HepG2 (cell line): ENCODE measurements at regions not wholly inside any gene's neighbourhood (a gene's known extent, or its start where the extent isn't known, plus 50 kb on each side); places are given as distances from the start of the nearest gene placed in this dataset.

Experiments
- ATAC-seq: fragments of 200-7000 bp; cut with Tn5 transposase; 3 replicates; pipeline ENCODE4 v1.9.1; 2020; ENCODE audit warnings: mild to moderate bottlenecking, moderate library complexity
- BruUV-seq: library from RNA; stranded (reverse); fragments of 400-500 nt; replicated peaks from 2 replicates; lab custom pipeline; 2021; lab: Mats Ljungman, UMichigan
- CTCF ChIA-PET: fragments of 300-600 bp; formaldehyde crosslinking; extraction: SDS; loops from one replicate; lab custom pipeline; 2021; ENCODE audit warnings: low total read pairs, inconsistent platforms, low intra/inter-chr PET ratio; lab: Yijun Ruan, JAX
- POLR2A ChIA-PET: fragments of 350-600 bp; sonication (Branson Sonifier 250); formaldehyde crosslinking; loops from one replicate; lab custom pipeline; 2020; ENCODE audit warnings: antibody characterized with exemption, inconsistent platforms; lab: Yijun Ruan, JAX
- DNase-seq: peaks from one replicate; pipeline ENCODE4 v3.0.0-alpha.2; 2015; ENCODE audit warnings: low spot score
- FAIRE-seq: peaks from 3 replicates; lab custom pipeline; 2011; peaks lifted over from hg19 to GRCh38; lab: Jason Lieb, UNC
- H2AFZ ChIP-seq: one replicate; pipeline ENCODE4 v1.6.1; 2011; ENCODE audit warnings: low read length, inconsistent platforms
- H3K27ac ChIP-seq: fragments of 300-600 bp; 3 replicates; pipeline ENCODE4 v1.8.0; 2011; ENCODE audit warnings: mixed run types, mild to moderate bottlenecking, mixed read lengths, low read length, inconsistent platforms; ENCODE audit not compliant: insufficient read depth; ENCODE audit errors: extremely low read length
- H3K27me3 ChIP-seq, 2 experiments: fragments of 200-600 bp in 1 of 2; 2 replicates in 1 of 2; 3 replicates in 1 of 2; pipeline versions ENCODE4 v1.6.0 to v1.8.0; 2011; ENCODE audit warnings: low read length in 2 of 2, mild to moderate bottlenecking in 2 of 2, moderate library complexity in 2 of 2, inconsistent platforms in 1 of 2; ENCODE audit not compliant: insufficient read depth in 2 of 2, control insufficient read depth in 1 of 2
- H3K36me3 ChIP-seq, 2 experiments: fragments of 200-600 bp in 1 of 2; replicated peaks in 1 of 2; 2 replicates in 1 of 2; 3 replicates in 1 of 2; pipeline versions ENCODE4 v1.5.1 to v1.8.0; 2011; ENCODE audit warnings: low read length in 2 of 2, inconsistent platforms in 1 of 2; ENCODE audit not compliant: insufficient read depth in 2 of 2, control insufficient read depth in 1 of 2
- H3K4me1 ChIP-seq: 2 replicates; pipeline ENCODE4 v1.5.1; 2012; ENCODE audit warnings: low read length, inconsistent platforms; ENCODE audit not compliant: insufficient read depth
- H3K4me2 ChIP-seq: 2 replicates; pipeline ENCODE4 v1.6.0; 2011; ENCODE audit warnings: low read depth, low read length, inconsistent platforms
- H3K4me3 ChIP-seq, 3 experiments: fragments of 200-600 bp in 1 of 3; sonication (generic), shearing (Covaris generic) in 1 of 3; replicated peaks in 1 of 3; 2 replicates each; pipeline ENCODE4 v1.5.1; 2011 to 2016; ENCODE audit warnings: low read length in 3 of 3, inconsistent platforms in 2 of 3, low read depth in 2 of 3, mild to moderate bottlenecking in 2 of 3, control low read depth in 1 of 3, mixed read lengths in 1 of 3; ENCODE audit not compliant: insufficient read depth in 1 of 3
- H3K79me2 ChIP-seq: one replicate; pipeline ENCODE4 v1.6.1; 2011; ENCODE audit warnings: low read length, inconsistent platforms; ENCODE audit not compliant: insufficient read depth
- H3K9ac ChIP-seq: 2 replicates; pipeline ENCODE4 v1.6.0; 2011; ENCODE audit warnings: mild to moderate bottlenecking, low read depth, low read length, inconsistent platforms; ENCODE audit not compliant: insufficient read depth
- H3K9me3 ChIP-seq: 2 replicates; pipeline ENCODE4 v1.5.1; 2012; ENCODE audit warnings: mild to moderate bottlenecking, low read length
- H4K20me1 ChIP-seq: 2 replicates; pipeline ENCODE4 v1.6.0; 2011; ENCODE audit warnings: inconsistent platforms, mild to moderate bottlenecking, low read length, moderate library complexity; ENCODE audit not compliant: insufficient read depth
- HMGXB4 ChIP-seq, 2 experiments: sonication (generic) in 1 of 2; formaldehyde crosslinking in 1 of 2; IDR thresholded peaks; 2 replicates each; pipeline versions ENCODE4 v1.4.0 to v1.6.1; 2018 to 2020; ENCODE audit warnings: missing genetic modification reagents in 2 of 2, borderline replicate concordance in 1 of 2, low read depth in 1 of 2, mild to moderate bottlenecking in 1 of 2, missing biosample characterization in 1 of 2
- HNRNPK ChIP-seq: fragments of 200-400 bp; formaldehyde crosslinking; IDR thresholded peaks from 2 replicates; pipeline ENCODE4 v1.6.1; 2018; ENCODE audit warnings: low read length, low read depth, moderate library complexity, mild to moderate bottlenecking; ENCODE audit not compliant: poor library complexity, severe bottlenecking
- KDM4B ChIP-seq: sonication (generic); formaldehyde crosslinking; IDR thresholded peaks from 2 replicates; pipeline ENCODE4 v1.4.0; 2020; ENCODE audit warnings: missing genetic modification reagents
- MAF1 ChIP-seq: sonication (generic); formaldehyde crosslinking; IDR thresholded peaks from 2 replicates; pipeline ENCODE4 v1.5.0; 2020; ENCODE audit warnings: missing genetic modification reagents, borderline replicate concordance
- NKX3-1 ChIP-seq: sonication (generic); formaldehyde crosslinking; IDR thresholded peaks from 2 replicates; pipeline ENCODE4 v1.5.0; 2020; ENCODE audit warnings: missing genetic modification reagents
- PRDM4 ChIP-seq: sonication (generic); formaldehyde crosslinking; IDR thresholded peaks from 2 replicates; pipeline ENCODE4 v1.9.0; 2021; ENCODE audit warnings: missing genetic modification reagents, borderline replicate concordance
- PRPF4 ChIP-seq: fragments of 200-400 bp; formaldehyde crosslinking; IDR thresholded peaks from 2 replicates; pipeline ENCODE4 v1.6.1; 2016; ENCODE audit warnings: low read length, low read depth; ENCODE audit not compliant: poor library complexity, severe bottlenecking
- SNRNP70 ChIP-seq: fragments of 200-400 bp; formaldehyde crosslinking; IDR thresholded peaks from 2 replicates; pipeline ENCODE4 v1.6.1; 2017; ENCODE audit warnings: mild to moderate bottlenecking, low read depth, low read length, moderate library complexity
- SP1 ChIP-seq, 2 experiments: fragments of 450-650 bp in 1 of 2; sonication (generic) in 1 of 2; formaldehyde crosslinking in 1 of 2; IDR thresholded peaks; 2 replicates each; pipeline versions ENCODE4 v1.4.0 to v1.6.1; 2016 to 2020; ENCODE audit warnings: missing genetic modification reagents in 1 of 2
- TAF1 ChIP-seq: sonication (generic); formaldehyde crosslinking; IDR thresholded peaks from 2 replicates; pipeline ENCODE4 v1.4.0; 2020; ENCODE audit warnings: missing genetic modification reagents
- ZFX ChIP-seq: sonication (generic); formaldehyde crosslinking; IDR thresholded peaks from 2 replicates; pipeline ENCODE4 v1.4.0; 2020; ENCODE audit warnings: mild to moderate bottlenecking, low read depth, missing genetic modification reagents, moderate library complexity
- ZNF282 ChIP-seq: fragments of 450-650 bp; IDR thresholded peaks from 2 replicates; pipeline ENCODE4 v1.6.1; 2018; ENCODE audit not compliant: partially characterized antibody
- ZNF292 ChIP-seq: sonication (generic); formaldehyde crosslinking; IDR thresholded peaks from 2 replicates; pipeline ENCODE4 v1.8.1; 2022; ENCODE audit warnings: mild to moderate bottlenecking, low read depth, missing genetic modification reagents, borderline replicate concordance
- ZNF362 ChIP-seq: sonication (generic); formaldehyde crosslinking; IDR thresholded peaks from 2 replicates; pipeline ENCODE4 v1.4.0; 2020; ENCODE audit warnings: missing genetic modification reagents, mild to moderate bottlenecking, borderline replicate concordance
- ZNF746 ChIP-seq: sonication (generic); formaldehyde crosslinking; IDR thresholded peaks from 2 replicates; pipeline ENCODE4 v1.8.0; 2022; ENCODE audit warnings: mild to moderate bottlenecking, missing genetic modification reagents
- WGBS: methylation state at CpG from one replicate; pipeline ENCODE4 v1.1.6; 2017; ENCODE audit warnings: low lambda C conversion rate; 5-methylcytosine and 5-hydroxymethylcytosine counted together
- in situ Hi-C: cut with HindIII; loops from 2 replicates; pipeline ENCODE4 v1.10.0; 2017; ENCODE audit warnings: low pct_unique_long_range_greater_than_20kb; ENCODE audit not compliant: extremely low pct_ligation_motif_present
- intact Hi-C: fragments of 100-400 bp; cut with micrococcal nuclease; formaldehyde crosslinking; loops from one replicate; pipeline ENCODE4 v1.10.0; 2022; ENCODE audit not compliant: unreplicated experiment
- TF ChIP-seq, protein P1 (sequence below): sonication (generic); formaldehyde crosslinking; IDR thresholded peaks from 2 replicates; pipeline ENCODE4 v1.4.0; 2020; ENCODE audit warnings: mild to moderate bottlenecking, missing genetic modification reagents

DNA sequence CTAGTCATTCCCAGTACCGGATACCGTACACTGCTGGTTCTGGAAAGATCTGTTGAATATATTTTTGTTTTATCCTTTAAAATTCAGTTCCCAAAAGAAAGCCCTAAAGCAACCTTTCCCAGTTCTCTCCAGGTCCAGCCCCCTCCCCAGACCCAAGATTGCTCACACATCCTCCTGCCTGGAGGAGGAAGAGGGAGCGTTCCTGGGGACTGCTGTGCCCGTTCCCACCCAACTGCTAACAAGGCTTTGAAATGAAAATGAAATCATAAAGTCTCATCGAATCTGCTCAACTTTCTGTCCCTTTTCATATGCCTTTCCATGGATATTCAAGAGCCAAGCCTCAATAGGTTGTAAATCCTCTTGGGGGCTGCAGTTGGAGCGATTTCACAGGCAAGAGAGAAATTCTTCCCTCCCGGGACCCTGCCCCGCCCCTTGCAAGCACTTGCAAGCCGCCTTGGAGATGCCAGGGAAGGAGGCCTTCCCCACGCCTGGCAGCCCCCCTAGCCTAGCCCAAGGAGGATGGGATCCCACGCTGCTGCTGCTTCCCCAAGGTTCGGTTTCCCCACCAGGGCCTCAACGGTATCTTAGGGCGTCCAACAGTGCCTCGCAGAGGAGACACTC is 113.2 kb upstream of the CACHD1 start:
- H3K4me3 ChIP-seq: no peak overlapping the region
- H3K9ac ChIP-seq: no peak overlapping the region
- DNase-seq: no peak
- H3K4me2 ChIP-seq: no peak overlapping the region
- H4K20me1 ChIP-seq: no peaks in the 10 kb centered on the region
- no peak overlapping the region for H3K27ac ChIP-seq
- H3K27me3 ChIP-seq: no peaks in the 10 kb centered on the region
- H3K79me2 ChIP-seq: no peaks in the 10 kb centered on the region
- ATAC-seq: no peak
- no peak for FAIRE-seq
- no peaks in the 10 kb centered on the region for H3K9me3 ChIP-seq
- 31% methylated on average over 11 of the region's 15 CpGs for WGBS
- H3K36me3 ChIP-seq: no peaks in the 10 kb centered on the region
- intact Hi-C loops (no loop called here), in situ Hi-C loops (no loop called here)
- BruUV-seq: no TSS peak
- ChIA-PET CTCF (no interaction called here), POLR2A (no interaction called here)
- H2AFZ ChIP-seq: no peak overlapping the region
- H3K4me1 ChIP-seq: no peaks in the 10 kb centered on the region
- TF ChIP-seq SP1 (IDR thresholded peaks at IDR 0.05) (no peak), SP1 (CRISPR knock-in tag; IDR thresholded peaks at IDR 0.05) (no peak), TAF1 (CRISPR knock-in tag) (no peak), PRDM4 (CRISPR knock-in tag) (no peak), ZNF362 (CRISPR knock-in tag) (no peak), MAF1 (CRISPR knock-in tag) (no peak), PRPF4 (no peak), ZNF746 (CRISPR knock-in tag) (no peak), ZNF282 (no peak), NKX3-1 (CRISPR knock-in tag) (no peak), ZFX (CRISPR knock-in tag) (no peak), SNRNP70 (no peak), HMGXB4 (CRISPR knock-in tag; IDR thresholded peaks at IDR 0.05; ENCODE audit: borderline replicate concordance in 1 of 2, low read depth in 1 of 2) (no peak), HNRNPK (no peak), ZNF292 (CRISPR knock-in tag) (no peak), KDM4B (no peak)
- TF ChIP-seq, protein P1, sequence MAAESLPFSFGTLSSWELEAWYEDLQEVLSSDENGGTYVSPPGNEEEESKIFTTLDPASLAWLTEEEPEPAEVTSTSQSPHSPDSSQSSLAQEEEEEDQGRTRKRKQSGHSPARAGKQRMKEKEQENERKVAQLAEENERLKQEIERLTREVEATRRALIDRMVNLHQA: no peak
